Vagina (tissue), 2 donors: ENCODE measurements at regions not wholly inside any gene's neighbourhood (a gene's known extent, or its start where the extent isn't known, plus 50 kb on each side); places are given as distances from the start of the nearest gene placed in this dataset.

Experiments used
- DNase-seq, 2 donors: peaks; one replicate each; pipeline ENCODE4 v3.0.0-alpha.2; 2017; ENCODE audit errors: extremely low spot score in 2 of 2
- H3K27ac ChIP-seq: fragments of 200-600 bp; sonication (generic); one replicate; pipeline ENCODE4 v1.5.1; 2019
- H3K27me3 ChIP-seq: fragments of 200-600 bp; sonication (generic); one replicate; pipeline ENCODE4 v1.5.1; 2019
- H3K36me3 ChIP-seq, 2 donors: fragments of 200-600 bp; sonication (generic); one replicate each; pipeline ENCODE4 v1.5.1; 2017 to 2019
- H3K4me1 ChIP-seq: fragments of 200-600 bp; sonication (generic); one replicate; pipeline ENCODE4 v1.5.1; 2019
- H3K4me3 ChIP-seq, 2 donors: fragments of 200-600 bp; sonication (generic); 1 replicate in 1 of 2; 2 replicates in 1 of 2; pipeline ENCODE4 v1.5.1; 2016 to 2019
- H3K9me3 ChIP-seq: fragments of 200-600 bp; sonication (generic); one replicate; pipeline ENCODE4 v1.5.1; 2019
- CTCF ChIP-seq, 3 experiments: fragments of 450-650 bp in 2 of 3; fragments of 200-600 bp in 1 of 3; sonication (generic) in 1 of 3; IDR thresholded peaks; one replicate each; pipeline ENCODE4 v1.5.1; 2017 to 2019; ENCODE audit warnings: antibody characterized with exemption in 3 of 3, mild to moderate bottlenecking in 2 of 3, moderate library complexity in 2 of 3
- POLR2A ChIP-seq, 2 donors: fragments of 450-650 bp; IDR thresholded peaks; one replicate each; pipeline ENCODE4 v1.6.1; 2017; ENCODE audit warnings: antibody characterized with exemption in 2 of 2, mild to moderate bottlenecking in 2 of 2, moderate library complexity in 2 of 2
- POLR2AphosphoS5 ChIP-seq, 2 donors: sonication (generic); formaldehyde crosslinking; IDR thresholded peaks; one replicate each; pipeline ENCODE4 v1.9.0; 2017; ENCODE audit warnings: antibody characterized with exemption in 2 of 2, mild to moderate bottlenecking in 2 of 2, low read depth in 1 of 2; ENCODE audit not compliant: insufficient read depth in 1 of 2
- intact Hi-C: fragments of 100-400 bp; cut with DNase I; formaldehyde crosslinking; loops from one replicate; pipeline ENCODE4 v1.15.1; 2023

- H3K9me3 ChIP-seq = no peaks in the 10 kb centered on the region
- DNase-seq = no peak
- intact Hi-C loops = no loop called here
- H3K27me3 ChIP-seq = no peaks in the 10 kb centered on the region
- no peak for TF ChIP-seq POLR2A (IDR thresholded peaks at IDR 0.05)
- no peak for TF ChIP-seq CTCF (IDR thresholded peaks at IDR 0.05)
- TF ChIP-seq POLR2AphosphoS5 (IDR thresholded peaks at IDR 0.05; ENCODE audit: insufficient read depth in 1 of 2, low read depth in 1 of 2) = no peak
- no peaks in the 10 kb centered on the region for H3K36me3 ChIP-seq
- no peak overlapping the region for H3K27ac ChIP-seq
- H3K4me1 ChIP-seq = no peaks in the 10 kb centered on the region
- no peak overlapping the region for H3K4me3 ChIP-seq
Measured at GRCh38 chr15:78696436-78696835, 55.4 kb upstream of the CHRNB4 start.

- H3K4me1 ChIP-seq = no peaks in the 10 kb centered on the region
- no peaks in the 10 kb centered on the region for H3K27me3 ChIP-seq
- no peak for TF ChIP-seq POLR2AphosphoS5 (IDR thresholded peaks at IDR 0.05; ENCODE audit: insufficient read depth in 1 of 2, low read depth in 1 of 2)
- no peaks in the 10 kb centered on the region for H3K9me3 ChIP-seq
- DNase-seq = peak in 1 of 2 donors; percentile 72
- no peak overlapping the region for H3K27ac ChIP-seq
- no peaks in the 10 kb centered on the region for H3K36me3 ChIP-seq
- intact Hi-C loops = no loop called here
- H3K4me3 ChIP-seq = no peak overlapping the region
Measured at GRCh38 chr15:78695854-78696253, 54.8 kb upstream of the CHRNB4 start.

GRCh38 chr15:78695046-78695671 lies 54.1 kb upstream of the CHRNB4 start:
- Histone ChIP-seq H3K27me3 (no peaks in the 10 kb centered on the region), H3K4me3 (no peak overlapping the region), H3K36me3 (no peaks in the 10 kb centered on the region), H3K27ac (no peak overlapping the region), H3K9me3 (no peaks in the 10 kb centered on the region), H3K4me1 (no peaks in the 10 kb centered on the region)
- intact Hi-C loops = no loop called here
- peak in 1 of 2 donors; percentile 49 for DNase-seq
- no peak for TF ChIP-seq CTCF (IDR thresholded peaks at IDR 0.05)
- no peak for TF ChIP-seq POLR2AphosphoS5 (IDR thresholded peaks at IDR 0.05; ENCODE audit: insufficient read depth in 1 of 2, low read depth in 1 of 2)
- no peak for TF ChIP-seq POLR2A (IDR thresholded peaks at IDR 0.05)

GRCh38 chr15:78691851-78692421 lies 50.9 kb upstream of the CHRNB4 start:
- H3K9me3 ChIP-seq = no peaks in the 10 kb centered on the region
- TF ChIP-seq POLR2A (IDR thresholded peaks at IDR 0.05) (no peak), POLR2AphosphoS5 (IDR thresholded peaks at IDR 0.05; ENCODE audit: insufficient read depth in 1 of 2, low read depth in 1 of 2) (no peak), CTCF (IDR thresholded peaks at IDR 0.05) (no peak)
- DNase-seq = peak in 1 of 2 donors; percentile 84
- H3K4me1 ChIP-seq = no peaks in the 10 kb centered on the region
- H3K27me3 ChIP-seq = no peaks in the 10 kb centered on the region
- H3K27ac ChIP-seq = no peak overlapping the region
- H3K4me3 ChIP-seq = no peak overlapping the region
- intact Hi-C loops = no loop called here
- H3K36me3 ChIP-seq = no peaks in the 10 kb centered on the region

GRCh38 chr15:78691167-78691850 lies 50.3 kb upstream of the CHRNB4 start:
- H3K9me3 ChIP-seq = no peaks in the 10 kb centered on the region
- no peak overlapping the region for H3K4me3 ChIP-seq
- H3K36me3 ChIP-seq = no peaks in the 10 kb centered on the region
- no peak overlapping the region for H3K27ac ChIP-seq
- no peak for TF ChIP-seq POLR2A (IDR thresholded peaks at IDR 0.05)
- TF ChIP-seq CTCF (IDR thresholded peaks at IDR 0.05) = no peak
- no peak for TF ChIP-seq POLR2AphosphoS5 (IDR thresholded peaks at IDR 0.05; ENCODE audit: insufficient read depth in 1 of 2, low read depth in 1 of 2)
- DNase-seq = peak in 1 of 2 donors; percentile 85
- intact Hi-C loops = no loop called here
- no peaks in the 10 kb centered on the region for H3K27me3 ChIP-seq
- H3K4me1 ChIP-seq = peaks cover 2% of the 10 kb centered on the region
